Neural cell (in vitro differentiated cells): ENCODE measurements at regions not wholly inside any gene's neighbourhood (a gene's known extent, or its start where the extent isn't known, plus 50 kb on each side); places are given as distances from the start of the nearest gene placed in this dataset.

Experiments used
- EP300 ChIP-seq: fragments of 450-650 bp; conservative IDR thresholded peaks from 2 replicates; pipeline ENCODE4 v1.6.1; 2014; ENCODE audit warnings: antibody characterized with exemption, mild to moderate bottlenecking, moderate library complexity; ENCODE audit not compliant: poor library complexity, severe bottlenecking
- RAD21 ChIP-seq: fragments of 450-650 bp; conservative IDR thresholded peaks from 2 replicates; pipeline ENCODE4 v1.6.1; 2014; ENCODE audit warnings: antibody characterized with exemption, mild to moderate bottlenecking, moderate library complexity
- TF ChIP-seq, protein P1 (sequence below): fragments of 450-650 bp; IDR thresholded peaks from 2 replicates; pipeline ENCODE4 v1.5.1; 2014; ENCODE audit warnings: antibody characterized with exemption, mild to moderate bottlenecking, moderate library complexity; ENCODE audit not compliant: poor library complexity, severe bottlenecking

DNA sequence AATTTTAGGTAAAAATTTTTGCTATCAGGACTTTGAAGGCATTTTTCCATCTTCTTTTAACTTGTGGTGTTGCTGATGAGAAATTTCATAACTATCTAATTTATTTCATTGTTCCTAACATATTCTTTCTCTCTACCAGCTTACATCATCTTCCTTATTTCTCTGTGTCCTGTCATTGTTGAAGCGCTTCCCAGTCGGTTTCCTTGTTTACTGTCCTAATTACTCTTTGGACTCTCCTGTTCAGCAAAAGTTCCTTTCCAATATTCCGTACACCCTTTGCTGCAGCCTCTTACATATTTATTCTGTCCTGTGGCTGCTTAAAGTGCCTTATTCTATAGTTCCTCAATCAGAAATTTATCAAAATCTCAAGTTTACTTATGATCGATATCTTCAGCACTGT lies 609.0 kb upstream of the FZD8 start:
- TF ChIP-seq, protein P1, sequence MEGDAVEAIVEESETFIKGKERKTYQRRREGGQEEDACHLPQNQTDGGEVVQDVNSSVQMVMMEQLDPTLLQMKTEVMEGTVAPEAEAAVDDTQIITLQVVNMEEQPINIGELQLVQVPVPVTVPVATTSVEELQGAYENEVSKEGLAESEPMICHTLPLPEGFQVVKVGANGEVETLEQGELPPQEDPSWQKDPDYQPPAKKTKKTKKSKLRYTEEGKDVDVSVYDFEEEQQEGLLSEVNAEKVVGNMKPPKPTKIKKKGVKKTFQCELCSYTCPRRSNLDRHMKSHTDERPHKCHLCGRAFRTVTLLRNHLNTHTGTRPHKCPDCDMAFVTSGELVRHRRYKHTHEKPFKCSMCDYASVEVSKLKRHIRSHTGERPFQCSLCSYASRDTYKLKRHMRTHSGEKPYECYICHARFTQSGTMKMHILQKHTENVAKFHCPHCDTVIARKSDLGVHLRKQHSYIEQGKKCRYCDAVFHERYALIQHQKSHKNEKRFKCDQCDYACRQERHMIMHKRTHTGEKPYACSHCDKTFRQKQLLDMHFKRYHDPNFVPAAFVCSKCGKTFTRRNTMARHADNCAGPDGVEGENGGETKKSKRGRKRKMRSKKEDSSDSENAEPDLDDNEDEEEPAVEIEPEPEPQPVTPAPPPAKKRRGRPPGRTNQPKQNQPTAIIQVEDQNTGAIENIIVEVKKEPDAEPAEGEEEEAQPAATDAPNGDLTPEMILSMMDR = no peak
- TF ChIP-seq EP300 = no peak
- TF ChIP-seq RAD21 = no peak
